ENCODE measurements at regions not wholly inside any gene's neighbourhood (a gene's known extent, or its start where the extent isn't known, plus 50 kb on each side); places are given as distances from the start of the nearest gene placed in this dataset.

DNA sequence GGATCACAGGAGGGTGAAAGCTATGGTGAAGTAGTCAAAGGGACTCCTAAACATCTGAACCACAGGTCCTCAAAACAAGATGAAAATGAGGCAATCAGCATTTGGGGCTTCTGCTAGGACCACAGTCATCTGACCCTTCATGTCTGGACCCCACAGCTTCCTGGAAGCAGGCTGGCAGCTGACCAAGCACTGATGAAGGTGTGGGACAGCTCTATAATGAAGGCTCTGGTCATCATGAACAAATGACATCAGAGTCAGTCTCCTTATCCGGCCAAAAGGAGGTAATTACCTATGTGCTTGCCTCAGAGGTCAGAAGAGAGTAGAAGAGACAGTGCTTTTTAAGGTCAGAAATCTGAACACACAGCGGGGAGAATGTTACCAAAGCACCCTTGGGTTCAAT lies 101.2 kb upstream of the GNAO1 start:
- no peak for DNase-seq (ENCODE audit: low read depth in 3 of 3)

DNA sequence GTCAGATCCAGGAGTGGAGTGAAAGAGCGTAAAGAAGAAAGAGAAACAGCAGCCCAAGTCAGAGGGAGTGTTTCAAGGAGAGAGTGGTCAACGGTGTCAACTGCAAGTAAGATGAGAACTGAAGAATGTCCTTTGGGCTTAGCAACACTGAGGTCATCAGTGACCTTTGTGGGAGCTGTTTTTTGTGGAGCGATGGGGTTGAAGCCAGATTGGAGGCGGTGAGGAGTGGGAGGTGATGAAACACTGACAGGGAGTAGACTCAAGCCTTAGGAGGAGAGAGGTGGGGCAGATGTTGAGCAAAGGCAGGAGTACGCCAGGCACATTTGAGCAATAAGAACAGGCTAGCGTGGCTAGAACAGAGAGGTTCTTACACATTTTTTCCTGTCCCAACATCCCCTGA lies 103.7 kb upstream of the GNAO1 start:
- no peak for DNase-seq (ENCODE audit: low read depth in 3 of 3)

DNA sequence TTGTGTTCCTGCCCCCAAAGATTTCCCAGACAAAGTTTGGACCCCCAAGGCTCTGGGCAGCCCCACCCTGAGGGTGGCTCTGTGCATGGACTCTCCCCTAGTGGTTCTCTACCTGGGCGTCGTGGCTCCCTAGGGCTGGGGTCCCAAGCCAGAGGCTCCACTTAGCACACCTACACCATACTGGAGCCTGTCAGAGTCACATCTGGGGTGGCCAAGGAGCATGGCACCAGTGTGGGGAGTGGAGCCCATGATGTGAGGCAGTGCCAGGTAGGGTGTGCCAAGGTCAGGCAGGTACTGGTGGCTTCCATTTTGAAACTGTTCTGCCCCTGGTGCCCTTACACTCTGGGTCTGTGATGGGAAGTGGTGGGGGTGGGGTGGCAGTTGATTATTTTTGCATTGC lies 109.9 kb upstream of the GNAO1 start:
- DNase-seq (ENCODE audit: low read depth in 3 of 3) = no peak

DNA sequence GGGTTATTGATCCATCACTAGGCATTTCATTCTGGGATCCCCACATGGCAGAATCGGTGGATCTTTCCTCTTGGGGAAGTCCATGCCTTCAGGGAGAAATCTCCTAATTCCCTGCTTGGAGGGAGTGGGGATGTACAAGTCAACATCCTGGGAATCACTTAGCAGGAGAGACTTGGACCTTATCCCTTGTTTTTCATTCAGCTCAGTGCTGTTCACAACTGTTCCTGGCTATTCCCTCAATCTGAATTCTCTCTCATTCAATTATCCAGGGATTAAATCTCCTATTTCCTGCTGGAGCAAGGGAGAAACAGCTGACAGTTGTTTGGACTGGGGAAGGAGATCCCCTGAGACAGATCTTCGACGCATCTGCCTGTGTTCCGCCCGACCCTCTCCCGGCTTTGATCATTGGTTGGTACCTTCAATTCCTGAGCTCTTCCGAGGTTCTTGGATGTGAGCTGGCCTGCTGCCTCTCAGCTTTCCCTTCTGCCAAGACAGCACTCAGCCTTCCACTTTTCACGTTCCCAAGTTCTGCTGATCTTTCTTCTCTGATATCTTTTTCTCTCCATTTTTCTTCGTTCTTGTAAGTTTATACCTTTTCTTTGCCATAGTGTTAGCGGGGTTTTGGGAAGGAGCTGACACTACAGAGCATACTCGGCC lies 115.4 kb upstream of the GNAO1 start:
- DNase-seq (ENCODE audit: low read depth in 3 of 3) = no peak

DNA sequence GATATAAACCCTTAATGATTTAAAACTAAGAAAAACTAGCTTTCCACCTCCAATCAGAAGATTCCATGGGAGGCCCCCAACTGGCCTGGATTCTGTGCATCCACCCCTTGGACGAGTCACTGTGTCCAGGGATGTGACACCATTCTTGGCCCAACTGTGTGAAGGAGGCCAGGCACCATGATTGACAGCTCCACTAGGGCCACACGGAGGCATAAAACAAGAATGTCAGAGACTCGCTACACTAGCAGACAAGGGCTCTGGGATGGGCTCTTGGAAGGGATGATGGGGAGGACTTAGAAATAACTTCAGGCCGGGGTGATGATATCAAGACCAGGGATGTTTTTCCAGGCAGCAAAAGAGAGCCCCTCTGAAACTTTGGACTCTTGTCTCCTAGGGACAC lies 117.8 kb upstream of the GNAO1 start:
- no peak for DNase-seq (ENCODE audit: low read depth in 3 of 3)

- DNase-seq (ENCODE audit: low read depth in 3 of 3) = no peak
These were observed 119.2 kb upstream of the GNAO1 start for GRCh38 chr16:56072096-56072495.

GRCh38 chr16:56068816-56069215 lies 122.5 kb upstream of the GNAO1 start:
- DNase-seq (ENCODE audit: low read depth in 3 of 3) = no peak

GRCh38 chr16:56068314-56068713 lies 123.0 kb upstream of the GNAO1 start:
- no peak for DNase-seq (ENCODE audit: low read depth in 3 of 3)

DNA sequence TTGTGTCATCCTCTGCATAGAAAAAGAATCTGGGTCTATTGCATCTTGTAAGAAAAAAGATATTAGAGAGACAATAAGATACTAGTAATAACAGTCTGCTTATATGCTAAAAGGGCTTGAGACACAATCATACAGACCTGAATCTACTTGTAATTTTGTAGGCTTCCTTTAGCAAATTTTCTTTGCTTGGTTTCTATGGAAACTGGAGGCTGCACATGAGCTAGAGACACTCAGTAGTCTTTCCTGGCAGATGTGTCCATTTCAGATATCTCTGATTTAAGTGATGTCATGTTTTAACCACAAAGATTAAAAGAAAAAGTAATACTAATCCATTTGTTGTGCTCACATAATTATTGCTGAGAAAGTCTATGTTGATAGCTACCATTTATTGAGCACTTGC lies 123.9 kb upstream of the GNAO1 start:
- no peak for DNase-seq (ENCODE audit: low read depth in 3 of 3)

DNA sequence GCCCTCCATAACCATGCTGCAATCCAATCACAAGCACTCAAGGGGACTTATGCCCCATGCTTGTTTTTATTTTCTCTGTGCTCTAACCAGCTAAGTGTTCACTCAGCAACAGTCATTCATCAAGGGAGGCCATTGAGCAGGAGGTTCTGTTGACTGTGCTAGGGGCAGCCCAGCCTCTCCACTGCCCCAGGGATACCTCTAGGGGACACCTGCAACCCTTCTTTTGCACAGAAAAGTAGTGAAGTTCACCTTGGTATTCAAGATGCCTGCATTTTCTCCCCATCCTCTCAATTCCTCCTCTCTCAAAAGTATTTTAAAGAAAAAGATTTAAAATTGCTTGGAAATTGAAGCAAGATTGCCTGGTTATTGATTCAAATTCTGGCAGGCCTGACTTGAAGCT lies 124.7 kb upstream of the GNAO1 start:
- no peak for DNase-seq (ENCODE audit: low read depth in 3 of 3)

DNA sequence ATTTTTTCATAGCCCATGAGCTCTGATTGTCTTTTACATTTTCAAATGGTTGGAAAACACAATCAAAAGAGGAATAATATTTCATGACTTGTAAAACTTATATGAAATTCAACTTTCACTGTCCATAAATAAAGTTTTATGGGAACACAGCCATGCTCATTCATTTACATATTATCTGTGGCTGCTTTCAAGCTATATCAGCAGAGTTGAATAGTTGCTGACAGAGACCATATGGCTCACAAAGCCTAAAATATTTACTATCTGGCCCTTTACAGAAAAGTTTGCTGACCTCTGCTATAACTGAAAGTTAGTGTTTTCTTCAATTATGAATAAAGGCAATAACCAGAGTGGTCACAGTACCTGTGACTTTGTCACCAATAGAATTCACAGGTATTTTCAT lies 128.2 kb upstream of the GNAO1 start:
- no peak for DNase-seq (ENCODE audit: low read depth in 3 of 3)

DNA sequence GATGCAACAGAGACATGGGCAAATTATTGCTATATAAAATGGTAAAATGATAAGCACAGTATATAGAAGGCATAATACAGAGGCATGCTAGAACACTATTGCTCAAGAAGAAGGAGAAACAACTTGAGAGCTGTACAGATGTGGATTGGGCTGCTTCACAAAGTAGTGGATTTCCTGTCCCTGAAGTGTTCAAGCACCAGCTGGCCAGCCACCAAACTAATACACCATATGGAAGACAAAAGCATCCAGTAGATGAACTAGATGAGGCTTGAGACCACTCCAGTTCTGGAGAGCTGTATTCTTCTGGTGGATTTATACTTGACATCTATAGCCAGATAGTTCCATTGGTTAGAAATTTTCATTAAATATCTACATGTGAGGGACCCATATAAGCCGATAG lies 134.1 kb upstream of the GNAO1 start:
- DNase-seq (ENCODE audit: low read depth in 3 of 3) = no peak

DNA sequence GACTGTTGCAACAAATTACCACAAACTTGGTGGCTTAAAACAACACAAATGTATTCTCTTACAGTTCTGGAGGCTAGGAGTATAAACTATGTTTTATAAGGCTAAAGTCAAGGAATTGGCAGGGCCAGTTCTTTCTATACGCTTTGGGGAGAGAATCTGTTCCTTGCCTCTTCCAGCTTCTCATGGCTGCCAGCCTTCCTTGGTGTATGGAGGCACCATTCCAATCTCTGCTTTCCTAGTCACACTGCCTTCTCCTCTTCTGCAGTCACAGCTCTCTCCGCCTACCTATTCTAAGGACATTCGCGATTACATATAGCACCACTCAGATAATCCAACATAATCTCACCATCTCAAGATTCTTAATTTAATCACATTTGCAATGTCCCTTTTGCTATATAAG lies 140.4 kb upstream of the GNAO1 start:
- no peak for DNase-seq (ENCODE audit: low read depth in 3 of 3)

DNA sequence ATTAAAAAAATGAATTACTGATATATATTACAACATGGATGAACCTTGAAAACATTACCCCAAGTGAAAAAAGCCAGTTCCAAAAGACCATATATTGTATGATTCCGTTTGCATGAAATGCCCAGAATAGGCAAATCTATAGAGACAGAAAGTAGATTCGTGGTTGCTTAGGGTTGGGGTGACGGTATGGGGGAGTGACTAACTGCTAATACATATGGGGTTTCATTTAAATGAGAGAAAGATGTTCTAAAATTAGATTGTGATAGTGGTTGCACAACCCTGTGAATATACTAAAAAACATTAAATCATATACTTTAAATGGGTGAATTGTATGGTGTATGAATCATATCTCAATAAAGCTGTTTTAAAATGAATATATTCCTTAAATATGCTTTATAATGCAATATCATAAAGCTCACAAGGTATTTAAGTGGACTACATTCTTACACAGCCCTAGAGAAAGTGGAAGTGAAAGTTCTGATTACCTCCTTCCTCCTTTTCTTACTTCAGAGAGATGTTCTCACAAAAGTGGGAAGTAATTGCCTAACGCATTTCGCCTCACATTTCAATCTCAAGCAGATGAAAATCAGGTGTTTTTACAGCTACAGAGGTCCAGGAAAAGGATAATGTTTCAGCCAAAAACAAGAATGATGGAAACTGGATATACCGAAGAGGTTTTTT lies 142.7 kb upstream of the GNAO1 start:
- DNase-seq (ENCODE audit: low read depth in 3 of 3) = no peak

DNA sequence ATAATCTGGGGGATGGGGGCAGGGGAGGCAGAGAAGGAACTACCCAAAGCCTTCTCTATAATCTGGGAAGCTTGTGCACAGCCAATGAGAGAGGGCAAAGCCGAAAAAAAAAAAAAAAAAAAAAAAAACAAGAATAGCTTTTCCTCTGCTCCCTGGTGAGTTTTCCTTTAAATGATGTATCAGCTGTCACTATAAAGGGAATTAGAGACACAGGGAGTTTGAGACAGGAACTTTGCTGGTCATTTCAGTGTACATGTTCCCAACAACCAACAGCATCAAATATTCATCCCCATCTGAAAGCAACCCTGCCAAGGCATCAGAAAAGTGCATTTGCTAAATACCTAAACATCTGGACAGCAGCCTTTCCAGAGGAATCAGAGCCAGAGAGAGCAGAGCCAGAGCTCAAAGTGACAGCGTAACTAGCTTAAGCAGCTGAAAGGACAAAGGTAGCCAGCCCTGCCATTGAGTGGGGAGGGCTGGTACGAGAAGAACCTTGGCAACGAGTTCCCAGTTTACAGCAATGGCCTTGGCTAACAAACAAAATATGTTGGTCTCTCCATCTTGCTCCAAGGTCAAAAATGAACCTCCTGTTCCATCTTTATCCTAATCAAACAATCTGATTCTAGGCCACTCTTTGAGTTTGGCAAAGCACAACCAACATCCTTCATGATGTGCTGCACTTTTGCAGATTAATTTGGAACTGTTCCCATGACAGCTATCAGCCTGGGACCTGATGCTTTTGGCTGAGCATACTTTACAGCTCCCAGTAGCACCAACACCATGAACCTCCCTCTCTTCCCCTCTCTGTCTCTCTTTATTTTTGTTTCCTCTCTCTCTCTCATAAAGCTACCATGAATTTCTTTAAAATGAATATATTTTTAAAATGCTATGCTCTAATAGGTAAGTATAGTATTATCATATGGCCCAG lies 143.7 kb upstream of the GNAO1 start:
- no peak for DNase-seq (ENCODE audit: low read depth in 3 of 3)

DNA sequence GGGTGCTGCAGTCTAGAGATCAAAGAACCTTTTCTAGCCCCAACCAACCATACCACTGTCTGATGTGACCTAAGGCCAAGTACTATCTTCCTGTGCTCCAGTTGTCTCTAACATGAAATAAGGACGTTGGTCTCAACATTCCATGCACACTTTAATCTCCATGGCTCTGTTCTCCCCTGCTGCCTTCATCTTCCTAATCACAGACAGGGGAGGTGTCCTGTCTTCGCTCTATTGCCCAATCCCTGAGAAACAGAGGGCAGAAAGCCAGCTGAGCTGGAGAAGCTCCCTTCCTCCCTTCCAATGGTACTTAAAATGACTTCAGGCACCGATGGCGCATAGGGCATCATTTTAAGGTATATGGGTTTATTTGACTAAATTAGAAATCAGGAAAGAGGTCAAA lies 148.9 kb upstream of the GNAO1 start:
- DNase-seq (ENCODE audit: low read depth in 3 of 3) = no peak

- DNase-seq (ENCODE audit: low read depth in 3 of 3) = peak in 1 of 3 donors; percentile 1
These were observed 149.6 kb upstream of the GNAO1 start for GRCh38 chr16:56041556-56042140.

- no peak for DNase-seq (ENCODE audit: low read depth in 3 of 3)
These were observed 152.7 kb upstream of the GNAO1 start for GRCh38 chr16:56038564-56039098.

- DNase-seq (ENCODE audit: low read depth in 3 of 3) = no peak
These were observed 156.9 kb upstream of the CES5A start for GRCh38 chr16:56032072-56032471.

- no peak for DNase-seq (ENCODE audit: low read depth in 3 of 3)
These were observed 153.9 kb upstream of the CES5A start for GRCh38 chr16:56029026-56029425.

GRCh38 chr16:56022818-56023217 lies 147.6 kb upstream of the CES5A start:
- no peak for DNase-seq (ENCODE audit: low read depth in 3 of 3)

- no peak for DNase-seq (ENCODE audit: low read depth in 3 of 3)
These were observed 144.1 kb upstream of the CES5A start for GRCh38 chr16:56019274-56019673.
